Gastroesophageal sphincter (tissue), 3 donors: ENCODE measurements at regions not wholly inside any gene's neighbourhood (a gene's known extent, or its start where the extent isn't known, plus 50 kb on each side); places are given as distances from the start of the nearest gene placed in this dataset.

Source experiments
- CTCF ChIP-seq, 4 experiments: fragments of 200-600 bp in 2 of 4; fragments of 450-650 bp in 2 of 4; sonication (generic) in 1 of 4; IDR thresholded peaks; one replicate each; pipeline ENCODE4 v1.5.1; 2017 to 2019; ENCODE audit warnings: antibody characterized with exemption in 4 of 4, mild to moderate bottlenecking in 2 of 4, moderate library complexity in 2 of 4
- EP300 ChIP-seq: sonication (generic); formaldehyde crosslinking; IDR thresholded peaks from one replicate; pipeline ENCODE4 v1.6.1; 2017; ENCODE audit warnings: antibody characterized with exemption, mild to moderate bottlenecking
- POLR2AphosphoS5 ChIP-seq: sonication (generic); formaldehyde crosslinking; IDR thresholded peaks from one replicate; pipeline ENCODE4 v1.6.1; 2017; ENCODE audit warnings: antibody characterized with exemption

- TF ChIP-seq POLR2AphosphoS5 (no peak), CTCF (IDR thresholded peaks at IDR 0.05) (no peak), EP300 (no peak)
These were observed 155.0 kb upstream of the RUNX1 start for GRCh38 chr21:35204125-35204524.
